ENCODE measurements at regions not wholly inside any gene's neighbourhood (a gene's known extent, or its start where the extent isn't known, plus 50 kb on each side); places are given as distances from the start of the nearest gene placed in this dataset.

GRCh38 chr2:18402831-18403230 lies 157.6 kb downstream of the RDH14 start:
- H3K79me2 ChIP-seq (ENCODE audit: control insufficient read depth, low read length): no peaks in the 10 kb centered on the region
- H3K27ac ChIP-seq (ENCODE audit: low read depth, low read length): no peak overlapping the region
- no peaks in the 10 kb centered on the region for H3K4me1 ChIP-seq (ENCODE audit: control insufficient read depth, low read length)
- no peak overlapping the region for H3K4me3 ChIP-seq (ENCODE audit: low read length)
- no peaks in the 10 kb centered on the region for H3K9me2 ChIP-seq (replicated peaks; ENCODE audit: control insufficient read depth, low read length)
- H3F3A ChIP-seq (ENCODE audit: control insufficient read depth, insufficient read depth): no peaks in the 10 kb centered on the region
- no peaks in the 10 kb centered on the region for H3K36me3 ChIP-seq (ENCODE audit: control insufficient read depth, low read length)
- no peaks in the 10 kb centered on the region for H3K9me3 ChIP-seq (ENCODE audit: control insufficient read depth, insufficient read depth, low read length)
- H4K20me1 ChIP-seq (ENCODE audit: control insufficient read depth, insufficient read depth, low read depth, low read length): no peaks in the 10 kb centered on the region
- H3K4me2 ChIP-seq (ENCODE audit: low read length): no peak overlapping the region
- TF ChIP-seq CTCF (IDR thresholded peaks at IDR 0.05; ENCODE audit: low read depth, low read length, poor library complexity, severe bottlenecking) (no peak), EZH2phosphoT487 (IDR thresholded peaks at IDR 0.05; ENCODE audit: borderline replicate concordance, low read length) (no peak)
- H3K27me3 ChIP-seq (ENCODE audit: control insufficient read depth, low read length): 0 out of 2 replicates have a peak, but pooled peaks cover 3% of the 10 kb centered on the region

- H4K20me1 ChIP-seq (ENCODE audit: control insufficient read depth, insufficient read depth, low read depth, low read length): no peaks in the 10 kb centered on the region
- no peaks in the 10 kb centered on the region for H3K9me2 ChIP-seq (replicated peaks; ENCODE audit: control insufficient read depth, low read length)
- 0 out of 2 replicates have a peak, but pooled peaks cover 3% of the 10 kb centered on the region for H3K27me3 ChIP-seq (ENCODE audit: control insufficient read depth, low read length)
- H3K79me2 ChIP-seq (ENCODE audit: control insufficient read depth, low read length): no peaks in the 10 kb centered on the region
- H3F3A ChIP-seq (ENCODE audit: control insufficient read depth, insufficient read depth): no peaks in the 10 kb centered on the region
- TF ChIP-seq CTCF (IDR thresholded peaks at IDR 0.05; ENCODE audit: low read depth, low read length, poor library complexity, severe bottlenecking): no peak
- TF ChIP-seq EZH2phosphoT487 (IDR thresholded peaks at IDR 0.05; ENCODE audit: borderline replicate concordance, low read length): no peak
- H3K4me3 ChIP-seq (ENCODE audit: low read length): no peak overlapping the region
- no peak overlapping the region for H3K4me2 ChIP-seq (ENCODE audit: low read length)
- H3K36me3 ChIP-seq (ENCODE audit: control insufficient read depth, low read length): no peaks in the 10 kb centered on the region
- no peaks in the 10 kb centered on the region for H3K4me1 ChIP-seq (ENCODE audit: control insufficient read depth, low read length)
- H3K27ac ChIP-seq (ENCODE audit: low read depth, low read length): no peak overlapping the region
- no peaks in the 10 kb centered on the region for H3K9me3 ChIP-seq (ENCODE audit: control insufficient read depth, insufficient read depth, low read length)
Measured at GRCh38 chr2:18401471-18401870, 159.0 kb downstream of the RDH14 start.

GRCh38 chr2:18399601-18400000 lies 160.9 kb downstream of the RDH14 start:
- Histone ChIP-seq H3K79me2 (ENCODE audit: control insufficient read depth, low read length) (no peaks in the 10 kb centered on the region), H3K36me3 (ENCODE audit: control insufficient read depth, low read length) (no peaks in the 10 kb centered on the region), H3K4me2 (ENCODE audit: low read length) (no peak overlapping the region), H3K27me3 (ENCODE audit: control insufficient read depth, low read length) (0 out of 2 replicates have a peak, but pooled peaks cover 3% of the 10 kb centered on the region), H3K4me3 (ENCODE audit: low read length) (no peak overlapping the region), H3K9me2 (replicated peaks; ENCODE audit: control insufficient read depth, low read length) (no peaks in the 10 kb centered on the region), H3K4me1 (ENCODE audit: control insufficient read depth, low read length) (no peaks in the 10 kb centered on the region), H3K9me3 (ENCODE audit: control insufficient read depth, insufficient read depth, low read length) (no peaks in the 10 kb centered on the region), H3F3A (ENCODE audit: control insufficient read depth, insufficient read depth) (no peaks in the 10 kb centered on the region), H4K20me1 (ENCODE audit: control insufficient read depth, insufficient read depth, low read depth, low read length) (no peaks in the 10 kb centered on the region), H3K27ac (ENCODE audit: low read depth, low read length) (no peak overlapping the region)
- TF ChIP-seq EZH2phosphoT487 (IDR thresholded peaks at IDR 0.05; ENCODE audit: borderline replicate concordance, low read length): no peak
- no peak for TF ChIP-seq CTCF (IDR thresholded peaks at IDR 0.05; ENCODE audit: low read depth, low read length, poor library complexity, severe bottlenecking)
